Lung microvascular endothelial cell (primary cell): ENCODE measurements at regions not wholly inside any gene's neighbourhood (a gene's known extent, or its start where the extent isn't known, plus 50 kb on each side); places are given as distances from the start of the nearest gene placed in this dataset.

Experiments used
- DNase-seq, 2 donors: peaks; one replicate each; pipeline versions ENCODE4 v3.0.0 to v3.0.0-alpha.2; 2010; ENCODE audit warnings: low read depth in 2 of 2

DNA sequence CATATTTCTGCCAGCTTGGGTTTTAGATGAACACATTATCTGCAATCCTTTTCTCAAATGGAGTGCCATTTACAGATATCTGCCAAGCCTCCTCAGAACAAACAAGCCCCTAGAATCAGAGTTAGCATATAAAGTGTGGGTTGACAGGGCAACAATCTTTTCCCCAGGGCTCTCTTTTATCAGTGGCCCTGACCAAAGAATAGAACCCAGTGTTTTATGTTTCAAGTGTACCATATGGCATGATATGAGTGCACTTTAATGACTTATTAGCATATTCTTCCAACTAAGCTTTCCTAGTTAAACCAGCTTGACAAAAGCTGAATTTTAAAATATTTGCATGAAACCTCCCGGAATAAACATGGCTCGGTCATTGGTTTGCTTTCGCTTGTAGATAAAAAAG is 57.3 kb downstream of the EVX1 start:
- no peak for DNase-seq

- DNase-seq = peak in 1 of 2 donors; percentile 85
Observed at GRCh38 chr7:27300421-27300820, 57.8 kb downstream of the EVX1 start.

DNA sequence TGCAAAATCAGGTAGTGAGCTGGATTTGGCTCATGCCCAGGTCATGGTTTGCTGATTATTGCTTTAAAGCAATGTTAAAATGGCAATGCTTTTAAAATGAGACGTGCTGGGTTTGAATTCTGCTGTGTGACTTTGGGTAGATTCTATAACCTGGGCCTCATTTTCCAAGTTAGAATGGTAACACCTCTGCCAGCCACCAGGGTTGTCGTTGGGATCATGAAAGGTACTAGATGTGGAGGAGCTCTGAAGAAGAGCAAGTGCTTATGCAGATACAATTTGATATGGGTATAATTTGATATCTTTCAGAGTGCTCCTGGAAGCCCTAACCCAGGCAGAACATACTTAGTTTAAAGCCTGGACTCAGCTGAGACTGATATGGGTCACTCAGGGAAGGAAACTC is 60.0 kb downstream of the EVX1 start:
- DNase-seq = no peak

GRCh38 chr7:27303026-27303425 is 60.4 kb downstream of the EVX1 start:
- DNase-seq = peak in 1 of 2 donors; percentile 47

DNA sequence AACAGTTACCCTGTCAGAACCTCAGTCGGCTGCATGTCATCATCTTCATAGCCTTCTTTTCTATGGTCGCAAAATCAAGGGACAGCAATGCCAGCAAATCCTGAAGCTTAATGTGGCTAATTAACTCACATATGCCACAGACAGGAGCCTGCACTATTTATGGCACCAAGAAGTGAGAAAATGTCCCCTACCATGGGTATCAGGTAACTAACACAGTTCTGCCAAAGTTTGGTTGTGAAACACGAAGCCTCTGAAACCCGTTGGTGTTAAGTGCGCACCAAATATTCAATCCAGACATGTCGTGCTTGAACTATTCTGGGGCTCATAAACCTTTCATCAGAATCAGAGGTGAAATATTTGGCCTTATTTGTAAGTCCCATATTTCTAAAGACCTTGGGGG is 63.3 kb downstream of the EVX1 start:
- DNase-seq = no peak

DNA sequence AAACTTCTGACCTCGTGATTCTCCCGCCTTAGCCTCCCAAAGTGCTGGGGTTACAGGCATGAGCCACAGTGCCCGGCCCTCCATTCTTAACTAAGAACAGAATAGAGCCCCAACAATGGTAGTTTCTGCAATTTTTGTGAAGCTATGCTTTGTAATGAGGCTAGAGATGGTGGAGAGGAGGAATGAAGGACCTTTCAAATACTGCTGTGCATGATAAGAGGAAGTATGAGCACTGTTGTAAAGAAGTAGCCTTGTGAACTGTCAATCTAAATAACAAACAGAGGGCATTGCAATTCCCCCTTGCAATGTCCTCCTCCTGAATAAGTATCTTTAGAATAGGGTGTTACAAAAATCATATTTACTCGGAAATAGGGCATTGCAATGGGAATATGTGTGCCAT is 70.2 kb downstream of the EVX1 start:
- DNase-seq = no peak

DNA sequence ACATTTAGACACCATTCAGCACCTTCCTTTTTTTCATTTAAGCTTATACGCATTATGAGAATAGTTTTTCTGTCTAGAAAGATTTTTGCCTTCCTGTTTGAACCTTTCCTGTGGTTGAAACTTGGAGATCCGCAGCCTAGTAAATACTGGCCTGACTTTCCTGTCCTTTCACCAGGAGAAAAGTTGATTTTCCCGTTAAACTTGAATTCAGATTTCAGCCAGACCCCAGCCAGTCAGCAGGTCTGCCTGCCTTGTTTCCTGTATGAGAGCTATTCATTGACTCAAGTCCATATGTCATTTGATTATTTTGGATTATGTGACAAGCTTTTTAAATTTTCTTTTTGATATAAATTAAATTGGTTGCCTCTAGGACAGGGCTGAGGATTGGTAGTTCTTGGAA is 71.5 kb downstream of the EVX1 start:
- DNase-seq = no peak

- DNase-seq = no peak
Observed at GRCh38 chr7:27315066-27315465, 72.5 kb downstream of the EVX1 start.

DNA sequence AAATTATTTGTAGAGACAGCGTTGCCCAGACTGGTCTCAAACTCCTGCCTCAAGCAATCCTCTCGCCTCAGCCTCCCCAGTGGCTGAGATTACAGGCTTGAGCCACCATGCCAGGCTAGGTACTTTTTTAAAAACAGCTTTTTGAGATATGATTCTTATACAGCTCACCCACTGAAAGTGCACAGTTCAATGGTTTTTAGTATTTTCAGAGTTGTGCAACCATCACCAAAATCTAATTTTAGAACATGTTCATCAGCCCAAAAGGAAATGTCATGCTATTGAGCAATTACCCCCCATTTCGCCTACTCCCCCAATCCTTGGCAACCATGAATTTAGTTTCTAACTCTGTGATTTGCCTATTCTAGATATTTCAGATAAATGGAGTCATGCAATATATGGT is 73.7 kb downstream of the EVX1 start:
- DNase-seq = no peak

DNA sequence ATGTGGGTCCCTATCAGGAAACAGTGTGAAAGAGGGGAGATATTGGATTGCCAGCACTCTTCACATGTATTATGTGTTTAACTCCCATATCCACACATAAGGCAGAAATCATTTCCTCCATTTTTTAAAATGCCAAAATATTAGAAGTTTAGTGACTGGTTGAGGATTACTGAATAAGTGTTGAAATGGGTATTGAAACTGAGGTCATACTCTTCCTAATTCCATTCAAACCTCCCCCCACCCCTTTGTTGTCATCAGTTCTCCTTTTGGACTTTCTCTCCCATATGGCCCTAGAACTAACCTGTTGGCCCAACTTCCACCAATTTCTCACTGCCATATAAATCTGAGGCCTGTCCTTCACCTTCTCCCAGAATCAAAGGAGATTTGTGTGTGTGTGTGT is 81.6 kb downstream of the EVX1 start:
- DNase-seq = no peak

DNA sequence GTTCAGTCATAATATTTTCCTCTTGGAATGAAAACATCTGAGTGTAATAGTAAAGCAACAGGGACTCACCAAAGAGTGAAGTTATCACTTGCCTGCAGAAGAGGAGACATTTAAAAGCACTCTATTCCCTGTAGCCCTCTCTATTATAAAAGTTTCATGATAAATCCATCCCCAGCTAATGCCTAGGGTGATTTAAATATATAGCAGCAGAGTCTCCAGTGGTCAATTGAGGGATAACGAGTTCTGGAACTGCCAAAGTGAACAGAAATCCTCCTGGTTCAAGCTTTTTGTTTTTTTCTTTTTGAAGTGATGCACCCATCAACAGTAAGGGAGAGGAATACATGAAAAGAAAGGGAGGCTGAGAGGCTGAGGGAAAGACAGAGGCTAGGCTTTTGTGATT is 87.3 kb downstream of the EVX1 start:
- DNase-seq = no peak

GRCh38 chr7:27339478-27339877 is 96.9 kb downstream of the EVX1 start:
- DNase-seq = peak in 1 of 2 donors; percentile 17

- DNase-seq = no peak
Observed at GRCh38 chr7:27344471-27344870, 101.9 kb downstream of the EVX1 start.

GRCh38 chr7:27345164-27345887 is 102.7 kb downstream of the EVX1 start:
- DNase-seq = no peak

- DNase-seq = no peak
Observed at GRCh38 chr7:27345997-27346396, 103.4 kb downstream of the EVX1 start.

DNA sequence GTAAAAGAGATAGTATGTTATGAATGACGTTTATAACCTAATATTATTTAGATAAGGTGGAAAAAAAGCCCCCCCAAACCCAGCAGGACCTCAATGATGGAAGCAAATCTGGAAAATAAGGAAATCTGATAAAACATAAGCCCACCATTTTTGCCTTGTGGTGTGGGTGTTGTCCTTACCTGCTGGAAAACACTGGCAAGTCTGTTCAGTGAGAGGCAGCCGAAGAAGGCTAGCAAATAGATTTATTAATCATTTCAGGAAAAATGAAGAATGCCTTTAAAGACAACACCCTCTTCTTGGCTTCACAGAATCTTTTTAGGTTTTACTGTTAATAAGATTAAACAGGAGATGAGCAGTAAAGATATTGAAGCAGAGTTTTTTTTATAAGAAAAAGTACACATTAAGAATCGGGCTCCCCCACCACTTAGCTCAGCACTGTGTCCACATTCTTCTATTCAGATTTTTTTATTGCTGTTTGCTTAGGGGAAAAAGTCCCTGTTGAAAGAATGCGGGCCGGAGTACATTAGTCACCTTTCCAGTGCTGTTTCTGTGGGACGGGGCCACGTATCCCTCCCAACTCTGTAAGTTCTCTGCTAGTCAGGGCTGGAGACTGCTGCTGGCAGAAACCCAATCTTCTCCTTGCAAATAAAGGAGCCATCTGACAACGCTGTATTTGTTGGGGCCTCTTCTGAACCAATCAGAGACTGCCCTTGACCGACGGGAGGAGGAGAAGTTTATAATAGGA is 104.1 kb downstream of the EVX1 start:
- peak in 1 of 2 donors; percentile 26 for DNase-seq

- no peak for DNase-seq
Observed at GRCh38 chr7:27347276-27347640, 104.7 kb downstream of the EVX1 start.

GRCh38 chr7:27349621-27350020 is 107.0 kb downstream of the EVX1 start:
- DNase-seq = no peak

DNA sequence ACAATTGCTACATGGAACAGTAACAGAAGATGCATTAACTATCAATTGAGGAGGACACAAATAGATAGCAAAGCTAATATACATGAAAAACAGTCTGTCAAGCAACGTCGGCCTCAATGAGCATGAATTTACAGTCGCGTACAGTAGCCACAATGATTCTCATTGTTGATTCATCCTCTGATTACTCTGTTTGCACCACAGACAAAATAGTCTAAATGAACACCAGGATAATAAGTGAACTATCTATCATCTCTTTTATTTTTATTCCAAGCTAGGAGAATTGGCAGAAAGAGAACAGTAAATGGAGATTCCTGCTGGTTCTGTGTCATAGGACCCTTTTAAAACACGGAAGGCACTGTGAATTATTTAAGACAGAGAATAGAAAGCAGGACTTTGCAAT is 108.5 kb downstream of the EVX1 start:
- no peak for DNase-seq

DNA sequence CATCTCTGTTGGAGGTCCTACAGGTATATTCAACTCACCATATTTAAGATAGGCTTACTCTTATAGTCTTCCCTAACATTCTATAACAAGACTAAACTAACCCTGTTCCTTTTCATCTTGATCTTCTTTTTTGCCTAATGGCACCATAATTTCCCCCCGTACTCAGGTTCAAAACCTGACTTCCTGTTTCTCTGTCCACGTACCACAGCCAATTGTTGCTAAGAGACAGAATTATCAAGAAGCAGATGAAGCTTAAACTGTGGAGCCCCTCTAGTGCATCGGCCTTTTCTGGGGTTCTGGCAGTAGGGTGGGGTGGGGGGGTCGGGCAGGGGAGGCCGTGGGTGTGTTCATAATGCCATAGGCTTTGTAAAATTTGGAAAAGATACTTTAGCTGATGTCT is 109.2 kb downstream of the EVX1 start:
- DNase-seq = no peak

GRCh38 chr7:27359181-27360125 is 116.9 kb downstream of the EVX1 start:
- no peak for DNase-seq

GRCh38 chr7:27361522-27361921 is 118.9 kb downstream of the EVX1 start:
- no peak for DNase-seq
